Upper lobe of left lung (tissue), 4 donors: ENCODE measurements at regions not wholly inside any gene's neighbourhood (a gene's known extent, or its start where the extent isn't known, plus 50 kb on each side); places are given as distances from the start of the nearest gene placed in this dataset.

ENCODE experiments used
- POLR2A ChIP-seq, 4 donors: fragments of 450-650 bp; IDR thresholded peaks; one replicate each; pipeline ENCODE4 v1.5.1; 2016 to 2017; ENCODE audit warnings: antibody characterized with exemption in 4 of 4, mild to moderate bottlenecking in 2 of 4
- POLR2AphosphoS5 ChIP-seq, 2 donors: sonication (generic); formaldehyde crosslinking; IDR thresholded peaks; one replicate each; pipeline ENCODE4 v1.5.1; 2017; ENCODE audit warnings: antibody characterized with exemption in 2 of 2
- TF ChIP-seq, protein P1 (sequence below), 6 experiments: fragments of 450-650 bp in 4 of 6; fragments of 200-600 bp in 2 of 6; sonication (generic) in 2 of 6; IDR thresholded peaks; one replicate each; pipeline ENCODE4 v1.5.1; 2016 to 2019; ENCODE audit warnings: antibody characterized with exemption in 6 of 6

DNA sequence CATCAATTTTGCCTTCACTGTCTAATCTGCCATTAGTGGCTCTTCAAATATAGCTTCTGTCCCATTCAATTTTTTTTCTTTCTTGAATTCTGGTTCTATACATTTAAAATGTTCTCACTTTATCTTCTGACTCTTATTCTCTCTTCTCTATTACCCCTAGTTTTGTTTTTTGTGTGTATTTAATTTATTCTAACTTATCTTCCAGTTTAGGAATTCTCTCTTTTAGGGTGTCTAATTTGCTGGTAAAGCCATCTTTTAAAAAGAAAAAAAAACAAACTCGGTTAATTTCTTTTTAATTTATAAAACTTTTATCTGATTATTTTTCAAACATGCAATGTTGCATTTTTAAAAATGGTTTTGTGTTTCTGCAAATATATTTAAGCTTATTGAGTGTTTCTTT lies 80.3 kb upstream of the OXGR1 start:
- TF ChIP-seq, protein P1, sequence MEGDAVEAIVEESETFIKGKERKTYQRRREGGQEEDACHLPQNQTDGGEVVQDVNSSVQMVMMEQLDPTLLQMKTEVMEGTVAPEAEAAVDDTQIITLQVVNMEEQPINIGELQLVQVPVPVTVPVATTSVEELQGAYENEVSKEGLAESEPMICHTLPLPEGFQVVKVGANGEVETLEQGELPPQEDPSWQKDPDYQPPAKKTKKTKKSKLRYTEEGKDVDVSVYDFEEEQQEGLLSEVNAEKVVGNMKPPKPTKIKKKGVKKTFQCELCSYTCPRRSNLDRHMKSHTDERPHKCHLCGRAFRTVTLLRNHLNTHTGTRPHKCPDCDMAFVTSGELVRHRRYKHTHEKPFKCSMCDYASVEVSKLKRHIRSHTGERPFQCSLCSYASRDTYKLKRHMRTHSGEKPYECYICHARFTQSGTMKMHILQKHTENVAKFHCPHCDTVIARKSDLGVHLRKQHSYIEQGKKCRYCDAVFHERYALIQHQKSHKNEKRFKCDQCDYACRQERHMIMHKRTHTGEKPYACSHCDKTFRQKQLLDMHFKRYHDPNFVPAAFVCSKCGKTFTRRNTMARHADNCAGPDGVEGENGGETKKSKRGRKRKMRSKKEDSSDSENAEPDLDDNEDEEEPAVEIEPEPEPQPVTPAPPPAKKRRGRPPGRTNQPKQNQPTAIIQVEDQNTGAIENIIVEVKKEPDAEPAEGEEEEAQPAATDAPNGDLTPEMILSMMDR (IDR thresholded peaks at IDR 0.05): no peak
- no peak for TF ChIP-seq POLR2A (IDR thresholded peaks at IDR 0.05)
- TF ChIP-seq POLR2AphosphoS5 (IDR thresholded peaks at IDR 0.05): no peak
